ENCODE measurements at regions not wholly inside any gene's neighbourhood (a gene's known extent, or its start where the extent isn't known, plus 50 kb on each side); places are given as distances from the start of the nearest gene placed in this dataset.
A peak's percentile ranks its signal among the peaks of the same experiment; 100 is the strongest.
"Not testable (repeated sequence)": the region's sequence is repeated elsewhere in the genome, so short reads cannot be mapped to it uniquely, and the experiment has no call there.

DNA sequence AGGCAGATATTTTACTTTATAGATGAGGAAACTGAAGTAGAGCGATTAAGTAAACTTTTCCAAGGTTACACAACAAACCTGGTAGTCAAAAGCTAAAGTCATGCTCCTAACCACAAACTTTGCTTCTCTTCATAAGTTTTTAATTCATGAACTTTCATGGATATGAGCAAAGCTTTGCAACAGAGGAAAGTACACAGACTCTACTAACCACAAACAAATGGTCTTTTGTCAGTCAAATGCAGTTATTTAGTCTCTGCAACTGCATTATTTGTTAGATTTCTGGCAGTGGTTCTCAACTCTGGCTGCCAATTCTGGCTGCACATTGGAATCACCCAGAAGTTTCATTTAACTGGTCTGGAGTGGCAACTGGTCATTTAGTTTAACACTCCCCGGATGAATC is 140.6 kb upstream of the TMEM168 start:
- DNase-seq, result no peak

DNA sequence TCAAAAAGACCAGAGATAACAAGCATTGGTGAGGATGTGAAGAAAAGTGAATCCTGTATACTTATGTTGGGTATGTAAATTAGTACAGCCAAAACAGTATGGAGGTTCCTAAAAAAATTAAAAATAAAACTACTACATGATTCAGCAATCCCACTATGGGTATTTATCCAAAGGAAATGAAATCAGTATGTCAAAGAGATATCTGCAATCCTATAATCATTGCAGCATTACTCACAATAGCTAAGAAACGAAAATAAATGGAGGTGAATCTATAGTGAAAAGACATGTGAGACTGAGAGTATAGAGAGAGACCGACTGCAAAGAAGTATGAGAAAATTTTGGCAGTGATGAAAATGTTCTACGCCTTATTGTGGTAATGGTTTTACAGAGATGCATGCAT is 139.2 kb upstream of the TMEM168 start:
- DNase-seq, result no peak

DNA sequence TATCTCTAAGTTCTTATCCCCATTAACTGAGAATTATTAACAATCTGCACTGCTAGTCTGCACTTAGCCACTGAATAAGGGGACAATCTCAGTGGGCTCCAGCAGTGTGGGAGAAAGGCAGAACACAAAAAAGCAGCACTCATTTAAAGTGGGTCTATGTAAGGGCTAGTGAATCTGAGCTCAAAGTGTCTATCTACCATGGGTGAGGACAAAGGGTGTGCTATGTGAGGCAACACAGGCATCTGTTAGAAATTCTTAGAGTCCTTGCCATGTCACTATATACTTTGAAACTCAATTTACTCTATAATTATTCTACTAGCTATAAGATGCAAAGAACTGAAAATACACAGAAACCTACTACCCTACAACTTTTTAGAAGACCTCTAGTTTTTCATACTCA is 135.8 kb upstream of the TMEM168 start:
- DNase-seq, result no peak

DNA sequence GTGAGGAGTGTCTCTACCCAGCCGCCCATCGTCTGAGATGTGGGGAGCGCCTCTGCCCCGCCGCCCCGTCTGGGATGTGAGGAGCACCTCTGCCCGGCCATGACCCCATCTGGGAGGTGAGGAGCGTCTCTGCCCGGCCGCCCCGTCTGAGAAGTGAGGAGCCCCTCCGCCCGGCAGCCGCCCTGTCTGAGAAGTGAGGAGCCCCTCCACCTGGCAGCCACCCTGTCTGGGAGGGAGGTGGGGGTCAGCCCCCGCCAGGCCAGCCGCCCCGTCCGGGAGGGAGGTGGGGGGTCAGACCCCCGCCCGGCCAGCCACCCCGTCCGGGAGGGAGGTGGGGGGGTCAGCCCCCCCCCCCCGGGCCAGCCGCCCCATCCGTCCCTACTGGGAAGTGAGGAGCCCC is 132.4 kb upstream of the TMEM168 start:
- not testable (repeated sequence) for DNase-seq

DNA sequence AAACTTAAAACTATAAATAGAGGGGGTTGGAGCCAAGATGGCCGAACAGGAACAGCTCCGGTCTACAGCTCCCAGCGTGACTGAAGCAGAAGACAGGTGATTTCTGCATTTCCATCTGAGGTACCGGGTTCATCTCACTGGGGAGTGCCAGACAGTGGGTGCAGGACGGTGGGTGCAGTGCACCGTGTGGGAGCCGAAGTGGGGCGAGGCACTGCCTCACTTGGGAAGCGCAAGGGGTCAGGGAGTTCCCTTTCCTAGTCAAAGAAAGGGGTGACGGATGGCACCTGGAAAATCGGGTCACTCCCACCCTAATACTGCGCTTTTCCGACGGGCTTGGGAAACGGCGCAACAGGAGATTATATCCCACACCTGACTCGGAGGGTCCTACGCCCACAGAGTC is 126.2 kb upstream of the TMEM168 start:
- DNase-seq, result not testable (repeated sequence)

DNA sequence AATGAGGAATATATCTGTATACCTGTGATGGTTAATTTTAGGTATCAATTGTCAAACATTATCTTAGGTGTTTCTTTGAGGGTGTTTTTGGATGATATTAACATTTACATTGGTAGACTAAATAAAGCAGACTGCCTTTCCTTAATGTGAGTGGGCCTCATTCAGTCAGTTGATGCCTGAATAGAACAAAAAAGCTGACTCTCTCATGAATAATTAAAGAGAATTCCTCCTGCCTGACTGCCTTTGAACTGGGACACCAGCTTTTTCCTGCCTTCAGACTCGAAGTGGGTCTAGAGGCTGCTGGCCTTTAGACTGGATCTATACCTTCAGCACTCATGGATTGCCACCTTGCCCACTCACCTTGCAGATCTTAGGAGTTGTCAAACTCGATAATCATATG is 117.9 kb upstream of the TMEM168 start:
- DNase-seq, result no peak

DNA sequence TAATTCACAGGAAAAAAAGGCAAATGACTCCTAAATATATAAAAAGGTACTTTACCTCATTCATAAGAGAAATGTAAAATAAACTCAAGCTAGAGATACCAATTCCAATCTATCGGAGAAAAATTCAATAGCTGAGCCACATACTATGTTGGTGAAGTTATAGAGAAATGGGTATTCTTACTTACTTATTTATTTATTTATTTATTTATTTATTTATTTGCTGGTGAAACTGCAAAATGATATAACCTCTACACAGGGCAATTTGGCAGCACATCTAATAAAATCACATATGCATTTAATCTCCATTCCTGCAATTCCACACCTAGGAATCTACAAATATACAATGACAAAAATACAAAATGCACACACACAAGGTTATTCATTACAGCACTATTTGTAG is 117.5 kb upstream of the TMEM168 start:
- DNase-seq, result no peak

DNA sequence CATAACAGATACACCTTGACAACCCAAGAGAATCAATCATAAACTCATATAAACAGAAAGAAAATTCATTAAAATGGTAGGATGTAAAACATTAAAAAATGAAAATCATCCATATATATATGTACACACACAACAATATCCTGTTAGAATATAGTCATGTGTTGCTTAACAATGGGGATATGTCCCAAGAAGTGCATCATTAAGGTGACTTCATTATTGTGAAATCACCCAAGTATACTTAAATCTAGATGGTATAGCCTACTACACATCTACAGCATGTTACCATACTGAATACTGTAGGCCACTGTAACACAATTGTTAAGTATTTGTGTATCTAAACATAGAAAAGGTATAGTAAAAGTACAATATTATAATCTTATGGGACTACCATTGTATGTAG is 115.8 kb upstream of the TMEM168 start:
- DNase-seq, result no peak

DNA sequence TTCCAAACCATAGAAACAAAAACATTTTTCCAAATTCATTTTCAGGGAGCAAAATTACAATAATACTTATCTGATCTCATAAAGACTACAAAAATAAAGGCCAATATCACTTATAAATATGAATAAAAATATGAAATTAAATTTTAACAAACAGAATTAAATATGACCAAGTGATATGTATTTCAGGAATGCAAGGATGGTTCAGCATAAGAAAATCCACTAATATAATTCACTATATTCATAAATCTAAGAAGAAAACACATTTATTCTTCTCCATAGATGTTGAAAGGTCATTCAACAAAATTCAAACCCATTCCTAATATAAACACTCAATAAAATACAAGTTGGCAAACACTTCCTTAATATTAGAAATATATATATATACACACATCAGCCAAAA is 115.2 kb upstream of the TMEM168 start:
- DNase-seq, result no peak

DNA sequence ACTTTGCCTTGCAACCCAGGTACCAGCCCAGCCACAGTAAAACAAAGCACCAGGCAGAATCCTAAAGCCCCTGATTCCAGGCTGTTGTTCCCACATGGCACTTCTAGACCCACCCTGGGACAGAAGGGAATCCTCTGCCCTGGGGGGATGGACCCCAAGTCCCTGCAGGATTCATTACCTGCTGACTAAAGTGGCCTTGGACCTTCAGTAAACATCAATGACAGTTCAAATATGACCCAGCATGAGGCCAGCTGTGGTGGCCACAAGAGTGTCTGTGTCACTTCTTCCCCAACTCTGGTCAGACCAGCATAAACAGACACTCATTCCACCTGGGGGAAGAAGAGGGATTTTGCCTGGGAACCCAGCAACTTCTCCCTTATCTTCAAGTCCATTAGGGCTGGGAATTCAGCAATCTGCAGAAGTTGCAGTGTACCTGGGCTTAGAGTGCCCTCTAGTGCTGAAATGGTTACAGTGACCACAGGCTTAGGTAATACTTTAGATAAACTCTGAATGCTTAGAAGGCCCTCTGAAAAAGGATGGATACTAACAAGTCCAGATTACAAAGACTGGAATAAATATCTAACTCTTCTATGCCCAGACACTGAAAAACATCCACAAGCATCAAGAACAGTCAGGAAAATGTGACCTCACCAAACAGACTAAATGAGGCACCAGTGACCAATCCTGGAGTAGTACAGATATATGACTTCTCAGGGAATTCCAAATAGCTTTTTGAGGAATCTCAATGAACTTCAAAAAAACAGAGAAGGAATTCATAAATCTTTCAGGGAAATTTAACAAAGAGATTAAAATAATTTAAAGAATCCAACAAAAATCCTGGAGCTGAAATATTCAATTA is 108.5 kb upstream of the TMEM168 start:
- peak; percentile 58 for DNase-seq

DNA sequence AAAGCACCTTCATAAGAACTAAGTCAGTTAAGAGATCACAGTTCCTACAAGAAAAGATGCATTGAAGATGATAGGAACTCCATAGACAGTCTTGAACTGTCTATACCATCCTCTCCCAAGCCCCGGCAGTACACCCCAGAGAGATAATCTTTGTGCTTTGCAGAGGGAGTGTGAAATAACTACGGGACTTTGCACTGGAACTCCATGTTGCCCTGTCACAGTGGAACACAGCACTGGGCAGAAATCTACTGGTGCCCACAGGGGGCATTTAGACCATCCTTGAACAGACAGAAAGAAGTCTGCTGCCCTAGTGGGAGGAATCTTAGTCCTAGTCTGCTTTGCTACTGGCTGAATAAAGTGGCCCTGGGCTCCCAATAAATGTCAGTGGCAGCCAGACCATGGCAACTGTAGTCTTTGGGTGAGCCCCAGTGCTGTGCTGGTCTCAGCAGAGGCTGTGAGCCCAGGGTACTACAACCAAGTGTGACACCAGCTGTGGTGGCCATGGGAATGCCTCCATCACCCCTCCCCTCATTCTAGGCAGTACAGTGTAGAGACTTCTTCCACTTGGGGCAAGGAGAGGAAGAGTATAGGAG is 107.7 kb upstream of the TMEM168 start:
- no peak for DNase-seq

DNA sequence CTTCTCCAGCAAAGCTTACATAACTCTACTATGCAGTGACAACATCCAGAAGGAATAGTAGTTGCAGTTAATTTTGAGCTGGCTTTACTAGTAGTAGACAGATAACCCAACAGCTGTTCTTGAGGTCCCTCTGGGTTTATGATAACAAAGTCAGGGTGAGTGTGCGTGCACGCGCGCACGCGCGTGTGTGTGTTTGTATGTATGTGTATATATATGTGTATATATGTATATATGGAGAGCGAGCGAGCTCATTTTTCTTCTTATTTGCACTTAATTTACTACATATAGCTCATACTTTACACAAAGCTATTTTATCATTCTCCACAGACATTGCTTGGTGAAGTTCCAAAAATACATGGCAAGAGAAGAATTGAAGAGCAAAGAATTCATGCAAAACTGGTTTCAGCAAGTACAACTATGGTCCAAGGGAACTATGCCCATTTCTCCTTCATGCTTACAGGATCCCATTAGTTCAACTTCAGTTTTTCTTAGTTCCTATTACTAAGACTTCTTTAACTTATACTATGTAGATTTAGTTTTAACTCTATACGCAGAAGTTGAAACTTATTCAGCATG is 105.9 kb upstream of the TMEM168 start:
- DNase-seq, result no peak

DNA sequence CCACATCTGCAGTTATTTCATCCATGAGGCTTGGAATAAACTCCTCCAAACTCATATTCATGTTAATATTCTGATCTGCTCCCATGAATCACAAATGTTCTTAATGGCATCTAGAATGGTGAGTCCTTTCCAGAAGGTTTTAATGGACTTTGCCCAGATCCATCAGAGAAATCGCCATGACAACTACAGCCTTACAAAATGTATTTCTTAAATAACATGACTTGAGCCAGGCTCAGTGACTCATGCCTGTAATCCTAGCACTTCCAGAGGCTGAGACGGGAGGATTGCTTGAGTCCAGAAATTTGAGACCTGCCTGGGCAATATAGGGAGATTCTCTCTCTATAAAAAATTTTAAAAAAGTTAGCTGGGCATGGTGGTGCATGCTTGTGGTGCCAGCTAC is 102.1 kb upstream of the TMEM168 start:
- no peak for DNase-seq

DNA sequence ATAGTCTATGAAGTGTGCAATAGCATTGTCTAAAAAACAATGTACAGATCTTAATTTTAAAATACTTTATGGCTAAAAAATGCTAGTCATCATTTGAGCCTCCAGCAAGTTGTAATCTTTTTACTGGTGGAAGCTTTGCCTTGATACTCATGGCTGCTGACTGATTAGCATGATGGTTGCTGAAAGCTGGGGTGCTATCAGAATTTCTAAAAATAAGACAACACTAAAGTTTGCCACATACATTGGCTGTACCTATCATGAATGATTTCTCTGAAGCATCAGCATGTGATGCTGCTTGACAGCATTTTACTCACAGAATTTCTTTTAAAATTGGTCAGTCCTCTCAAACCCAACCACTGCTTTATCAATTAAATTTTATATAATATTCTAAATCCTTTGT is 101.5 kb upstream of the TMEM168 start:
- DNase-seq, result no peak

DNA sequence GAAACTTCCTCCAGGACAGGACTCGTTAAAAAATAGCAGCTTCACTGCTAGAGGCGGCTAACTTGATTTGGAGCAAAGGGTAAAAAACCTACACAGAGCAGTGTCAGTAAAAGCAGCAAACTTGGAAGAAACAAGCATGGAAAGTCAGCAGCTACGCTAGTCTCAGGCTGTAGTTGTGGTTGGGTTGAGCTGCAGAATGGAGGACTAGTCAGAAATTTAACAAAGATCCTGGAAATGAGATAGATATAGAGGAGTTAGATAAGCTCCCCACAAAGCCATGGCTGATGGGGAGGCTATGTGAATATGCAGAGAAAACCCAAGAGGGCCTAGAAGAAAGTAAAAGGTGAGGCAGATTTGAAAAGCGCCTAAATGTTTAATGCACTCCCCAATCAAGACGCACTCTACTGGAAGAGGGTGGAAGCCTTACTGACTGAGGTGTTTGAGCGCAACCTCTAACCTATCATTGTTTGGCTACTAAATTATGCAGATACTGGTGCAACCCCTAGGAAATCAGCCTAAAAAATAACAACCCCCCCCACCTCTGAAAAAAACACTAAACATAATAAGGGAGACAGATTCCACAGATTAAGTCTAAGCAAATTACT is 99.7 kb upstream of the TMEM168 start:
- no peak for DNase-seq

DNA sequence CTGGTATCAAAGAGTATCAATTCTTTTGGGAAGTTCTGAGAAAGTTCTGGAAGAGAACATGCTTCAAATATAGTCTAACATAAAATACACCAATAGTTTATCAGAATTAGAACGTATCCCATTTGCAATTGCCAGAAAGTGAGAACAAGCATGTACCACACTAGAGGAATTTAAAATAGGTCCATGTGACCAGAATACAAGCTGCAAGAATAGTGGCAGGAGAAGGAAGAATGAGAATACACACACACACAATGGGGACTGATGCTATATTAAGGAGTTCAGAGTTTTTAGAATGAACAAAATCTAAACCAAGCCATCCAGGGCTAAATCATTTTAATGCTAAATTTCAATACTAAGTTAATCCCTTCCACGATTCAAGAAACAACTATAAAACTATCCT is 99.1 kb upstream of the TMEM168 start:
- no peak for DNase-seq

DNA sequence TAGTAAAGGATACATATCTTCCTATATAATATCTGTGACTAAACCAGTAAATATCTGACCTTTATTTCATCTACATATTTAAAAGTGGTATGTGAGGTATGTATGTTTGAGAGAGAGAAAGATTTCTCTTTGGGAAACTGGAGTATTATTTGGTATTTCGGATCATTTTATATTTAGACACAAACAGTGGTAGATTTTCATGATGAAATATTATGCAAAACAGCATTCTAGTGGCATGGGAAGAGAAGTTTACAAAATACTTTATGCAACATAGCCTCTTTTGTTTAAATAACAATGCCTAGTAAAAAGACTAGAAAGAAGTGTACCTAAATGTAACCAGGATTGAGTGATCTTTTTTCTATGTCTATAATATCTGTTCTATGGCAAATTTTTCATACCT is 98.6 kb upstream of the TMEM168 start:
- DNase-seq, result no peak

DNA sequence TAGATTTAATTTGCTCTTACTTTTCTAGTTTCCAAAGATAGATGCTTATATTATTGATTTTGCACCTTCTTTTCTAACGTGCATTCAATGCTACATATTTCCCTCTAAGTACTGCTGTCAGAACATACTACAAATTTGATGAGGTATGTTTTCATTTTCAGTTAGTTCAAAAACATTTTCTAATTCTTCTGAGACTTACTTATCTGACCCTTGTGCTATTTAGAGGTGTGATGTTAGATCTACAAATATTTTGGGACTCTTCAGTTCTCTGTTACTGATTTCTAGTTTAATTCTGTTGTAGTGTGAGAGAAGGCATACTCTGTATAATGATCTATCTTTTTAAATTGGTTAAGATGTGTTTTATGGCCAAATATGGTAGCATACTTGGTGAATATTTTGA is 97.8 kb upstream of the TMEM168 start:
- DNase-seq, result no peak

DNA sequence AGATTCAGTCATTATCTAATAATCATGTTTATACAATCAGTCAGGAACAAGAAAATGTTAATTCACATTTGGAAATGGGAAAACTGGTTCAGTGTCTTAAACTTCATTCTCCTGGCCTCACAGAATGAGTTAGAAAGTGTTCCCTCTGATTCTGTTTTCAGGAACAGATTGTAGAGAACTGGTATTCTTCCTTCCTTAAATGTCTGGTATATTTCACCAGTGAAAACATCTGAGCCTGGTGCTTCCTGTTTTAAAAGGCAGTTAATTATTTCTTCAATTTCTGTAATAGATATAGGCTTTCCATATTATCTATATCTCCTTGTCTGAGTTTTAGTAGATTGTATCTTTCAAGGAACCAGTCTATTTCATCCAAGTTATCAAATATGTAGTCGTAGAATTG is 97.1 kb upstream of the TMEM168 start:
- no peak for DNase-seq

DNA sequence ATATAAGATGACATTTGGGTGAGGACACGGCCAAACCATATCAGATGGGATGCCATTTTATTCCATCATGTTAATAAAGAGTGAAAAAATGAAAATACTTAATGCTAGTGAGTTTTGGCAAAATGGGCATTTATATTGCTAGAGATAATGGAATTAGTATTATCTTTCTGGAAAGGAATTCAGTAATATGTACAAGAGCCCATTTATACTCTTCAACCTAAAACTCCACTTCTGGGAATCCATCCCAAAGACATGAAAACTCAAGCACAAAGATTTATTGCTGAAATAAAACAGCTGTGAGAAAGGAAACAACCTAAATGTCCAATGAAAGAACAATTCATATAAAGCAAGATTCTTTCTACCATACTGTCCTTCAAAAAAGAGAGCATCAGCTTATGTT is 96.0 kb upstream of the TMEM168 start:
- no peak for DNase-seq

DNA sequence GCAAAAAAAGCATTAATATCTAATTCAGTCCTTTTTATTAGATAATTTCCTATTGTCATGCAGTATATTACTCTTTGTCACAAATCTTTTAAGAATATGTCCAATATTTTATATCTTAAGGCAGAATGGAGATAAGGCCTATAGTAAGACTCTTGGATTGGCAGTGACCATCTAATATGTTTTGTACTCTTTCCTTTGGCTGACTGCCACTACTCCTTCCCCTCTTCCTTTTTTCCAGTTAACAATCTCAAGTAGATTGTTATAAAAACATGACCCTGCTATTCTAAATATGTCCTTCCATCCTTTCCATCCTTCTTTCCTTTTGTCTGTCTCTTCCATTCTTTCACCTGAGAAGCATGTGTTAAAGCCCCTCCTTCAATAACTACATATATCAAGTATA is 92.8 kb upstream of the TMEM168 start:
- DNase-seq, result no peak

DNA sequence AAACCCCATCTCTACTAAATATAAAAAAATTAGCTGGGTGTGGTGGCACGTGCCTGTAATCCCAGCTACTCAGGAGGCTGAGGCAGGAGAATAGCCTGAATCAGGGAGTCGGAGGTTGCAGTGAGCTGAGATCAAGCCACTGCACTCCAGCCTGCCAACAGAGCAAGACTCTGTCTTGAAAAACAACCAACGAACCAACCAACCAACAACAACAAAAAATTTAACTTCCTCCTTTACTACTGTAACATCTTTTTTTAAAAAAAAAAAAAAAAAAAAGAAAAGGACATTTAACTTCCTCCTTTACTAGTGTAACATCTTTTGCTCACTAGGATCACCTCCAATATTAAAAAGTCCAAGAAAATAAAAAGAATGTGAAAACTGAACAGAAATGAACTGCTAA is 92.3 kb upstream of the TMEM168 start:
- DNase-seq, result no peak

DNA sequence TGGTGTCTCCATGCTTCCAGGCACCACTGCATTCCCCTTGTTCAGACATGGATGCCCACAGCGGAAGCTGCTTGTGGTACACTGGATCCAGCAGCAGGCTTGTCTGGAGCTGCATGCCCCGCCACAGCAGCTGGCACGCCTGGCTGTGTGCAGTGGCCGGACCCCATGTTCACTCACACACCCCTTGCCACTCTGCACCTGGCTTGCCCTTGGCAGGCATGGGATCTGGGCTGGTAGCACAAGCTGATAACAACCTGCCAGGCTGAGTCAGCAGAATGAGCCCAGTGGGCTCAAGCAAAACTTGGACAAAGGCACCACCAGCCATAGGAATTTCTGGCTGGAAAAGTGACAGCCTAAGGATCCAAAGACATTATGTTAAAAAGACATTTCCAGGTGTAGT is 91.8 kb upstream of the TMEM168 start:
- DNase-seq, result no peak

DNA sequence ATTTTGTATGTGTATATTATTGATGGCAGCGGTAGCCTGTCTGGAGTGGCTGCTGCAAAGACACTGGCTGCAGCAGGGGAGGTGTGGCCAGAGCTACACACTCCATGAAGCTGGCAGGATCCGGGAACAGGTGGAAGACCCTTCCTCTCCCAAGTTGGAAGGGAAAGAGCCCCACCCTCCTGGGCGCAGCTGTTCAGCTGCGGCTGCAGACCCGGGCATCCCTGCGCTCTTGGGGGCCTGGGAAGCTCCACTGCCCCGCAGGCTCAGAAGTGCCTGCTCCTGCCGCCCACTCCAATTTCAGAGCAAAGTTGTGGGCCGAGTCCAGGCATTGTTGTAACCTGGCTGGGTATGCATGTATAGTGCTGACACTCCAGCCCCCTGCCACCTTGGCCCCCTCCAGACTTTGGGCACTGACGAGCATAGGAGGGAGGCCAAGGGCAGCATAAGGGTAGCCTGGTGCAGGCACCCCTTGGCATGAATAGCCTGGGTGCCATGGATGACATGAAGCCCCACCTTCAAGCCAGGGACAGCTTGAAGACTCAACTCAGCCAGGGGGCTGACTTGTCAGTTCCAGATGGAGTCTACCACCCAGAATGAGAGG is 90.7 kb upstream of the TMEM168 start:
- no peak for DNase-seq

All from NCI-H1436 (cell line).